Liver (tissue), 3 donors: ENCODE measurements at regions not wholly inside any gene's neighbourhood (a gene's known extent, or its start where the extent isn't known, plus 50 kb on each side); places are given as distances from the start of the nearest gene placed in this dataset.

Source experiments
- RXRA ChIP-seq, 2 donors: IDR thresholded peaks; 2 replicates each; pipeline ENCODE4 v1.6.1; 2017 to 2018; ENCODE audit warnings: antibody characterized with exemption in 2 of 2, mild to moderate bottlenecking in 1 of 2
- TF ChIP-seq, protein P1 (sequence below): fragments of 150-350 bp; IDR thresholded peaks from 2 replicates; pipeline ENCODE4 v1.5.1; 2017; ENCODE audit warnings: improper control_type of control experiment, low read depth, low read length; ENCODE audit not compliant: missing input control
- donor health status: healthy.
- donor health status: healthy.

DNA sequence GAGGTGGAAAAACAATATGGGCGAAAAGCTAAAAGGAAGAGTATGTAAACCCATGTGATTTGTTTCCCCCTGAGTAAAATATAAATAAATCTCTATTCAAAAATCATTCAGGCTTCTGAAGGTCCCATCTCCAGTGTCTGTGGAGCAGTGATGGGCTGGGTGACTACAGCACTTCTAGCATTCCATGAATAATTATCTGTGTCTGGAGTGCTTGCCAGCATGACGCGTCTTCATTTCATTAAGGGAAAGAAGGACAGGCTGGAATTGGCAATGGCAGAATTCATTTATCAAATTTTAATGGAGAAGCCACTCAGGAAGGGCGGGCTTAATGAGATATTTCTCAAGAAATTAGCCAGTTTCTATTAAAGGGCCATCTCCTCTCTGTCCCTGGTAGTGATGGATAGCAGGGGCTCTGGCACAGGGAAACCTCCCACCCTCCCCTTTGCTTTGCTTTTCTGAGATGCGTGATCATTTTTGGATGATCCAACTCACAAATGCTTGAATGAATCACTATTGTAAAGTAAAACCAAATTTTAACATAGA lies 916.3 kb upstream of the SEL1L start:
- no peak for TF ChIP-seq RXRA (IDR thresholded peaks at IDR 0.05)
- TF ChIP-seq, protein P1, sequence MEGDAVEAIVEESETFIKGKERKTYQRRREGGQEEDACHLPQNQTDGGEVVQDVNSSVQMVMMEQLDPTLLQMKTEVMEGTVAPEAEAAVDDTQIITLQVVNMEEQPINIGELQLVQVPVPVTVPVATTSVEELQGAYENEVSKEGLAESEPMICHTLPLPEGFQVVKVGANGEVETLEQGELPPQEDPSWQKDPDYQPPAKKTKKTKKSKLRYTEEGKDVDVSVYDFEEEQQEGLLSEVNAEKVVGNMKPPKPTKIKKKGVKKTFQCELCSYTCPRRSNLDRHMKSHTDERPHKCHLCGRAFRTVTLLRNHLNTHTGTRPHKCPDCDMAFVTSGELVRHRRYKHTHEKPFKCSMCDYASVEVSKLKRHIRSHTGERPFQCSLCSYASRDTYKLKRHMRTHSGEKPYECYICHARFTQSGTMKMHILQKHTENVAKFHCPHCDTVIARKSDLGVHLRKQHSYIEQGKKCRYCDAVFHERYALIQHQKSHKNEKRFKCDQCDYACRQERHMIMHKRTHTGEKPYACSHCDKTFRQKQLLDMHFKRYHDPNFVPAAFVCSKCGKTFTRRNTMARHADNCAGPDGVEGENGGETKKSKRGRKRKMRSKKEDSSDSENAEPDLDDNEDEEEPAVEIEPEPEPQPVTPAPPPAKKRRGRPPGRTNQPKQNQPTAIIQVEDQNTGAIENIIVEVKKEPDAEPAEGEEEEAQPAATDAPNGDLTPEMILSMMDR: no peak
